ENCODE measurements at regions not wholly inside any gene's neighbourhood (a gene's known extent, or its start where the extent isn't known, plus 50 kb on each side); places are given as distances from the start of the nearest gene placed in this dataset.

- intact Hi-C loops (cut with micrococcal nuclease): loop anchor here (10.0 kb wide), 1 partner anchor 210 kb away; no protein-coding TSS in a partner anchor
- Mint-ChIP-seq H3K36me3 (ENCODE audit: insufficient read depth, unreplicated experiment) (no peaks in the 10 kb centered on the region), H3K4me3 (ENCODE audit: unreplicated experiment) (no peak overlapping the region), H3K27ac (ENCODE audit: low read depth, unreplicated experiment) (no peak overlapping the region), H3K9me3 (ENCODE audit: unreplicated experiment) (no peaks in the 10 kb centered on the region), H3K4me1 (ENCODE audit: insufficient read depth, unreplicated experiment) (peaks cover 5% of the 10 kb centered on the region), H3K27me3 (ENCODE audit: insufficient read depth, unreplicated experiment) (no peaks in the 10 kb centered on the region)
- CTCF ChIA-PET: interaction anchor here (0.6 kb wide), 1 partner anchor 91 kb away, joined by 3 read pairs; no protein-coding TSS in a partner anchor
- TF ChIP-seq, protein P1, sequence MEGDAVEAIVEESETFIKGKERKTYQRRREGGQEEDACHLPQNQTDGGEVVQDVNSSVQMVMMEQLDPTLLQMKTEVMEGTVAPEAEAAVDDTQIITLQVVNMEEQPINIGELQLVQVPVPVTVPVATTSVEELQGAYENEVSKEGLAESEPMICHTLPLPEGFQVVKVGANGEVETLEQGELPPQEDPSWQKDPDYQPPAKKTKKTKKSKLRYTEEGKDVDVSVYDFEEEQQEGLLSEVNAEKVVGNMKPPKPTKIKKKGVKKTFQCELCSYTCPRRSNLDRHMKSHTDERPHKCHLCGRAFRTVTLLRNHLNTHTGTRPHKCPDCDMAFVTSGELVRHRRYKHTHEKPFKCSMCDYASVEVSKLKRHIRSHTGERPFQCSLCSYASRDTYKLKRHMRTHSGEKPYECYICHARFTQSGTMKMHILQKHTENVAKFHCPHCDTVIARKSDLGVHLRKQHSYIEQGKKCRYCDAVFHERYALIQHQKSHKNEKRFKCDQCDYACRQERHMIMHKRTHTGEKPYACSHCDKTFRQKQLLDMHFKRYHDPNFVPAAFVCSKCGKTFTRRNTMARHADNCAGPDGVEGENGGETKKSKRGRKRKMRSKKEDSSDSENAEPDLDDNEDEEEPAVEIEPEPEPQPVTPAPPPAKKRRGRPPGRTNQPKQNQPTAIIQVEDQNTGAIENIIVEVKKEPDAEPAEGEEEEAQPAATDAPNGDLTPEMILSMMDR (IDR thresholded peaks at IDR 0.05; ENCODE audit: unreplicated experiment): no peak
- no peak for DNase-seq (ENCODE audit: unreplicated experiment)
- no TSS peak for BruUV-seq (replicated peaks)
- POLR2A ChIA-PET: interaction anchor here (1.2 to 1.6 kb wide), 3 partner anchors 10 to 79 kb away, joined by 3 to 4 read pairs (median 3); partner anchors contain the start of gene TGIF1
Observed at GRCh38 chr18:3384664-3385563, 65.1 kb upstream of the TGIF1 start.

- no peaks in the 10 kb centered on the region for H3K9me3 Mint-ChIP-seq (ENCODE audit: unreplicated experiment)
- no TSS peak for BruUV-seq (replicated peaks)
- H3K4me3 Mint-ChIP-seq (ENCODE audit: unreplicated experiment): no peak overlapping the region
- H3K27me3 Mint-ChIP-seq (ENCODE audit: insufficient read depth, unreplicated experiment): no peaks in the 10 kb centered on the region
- ChIA-PET CTCF (interaction anchor here (0.9 to 1.0 kb wide), 2 partner anchors 11 to 47 kb away, joined by 3 to 4 read pairs; no protein-coding TSS in a partner anchor), POLR2A (interaction anchor here (0.8 to 1.6 kb wide), 3 partner anchors 27 to 64 kb away, joined by 3 to 4 read pairs (median 4); no protein-coding TSS in a partner anchor)
- peaks cover 5% of the 10 kb centered on the region for H3K4me1 Mint-ChIP-seq (ENCODE audit: insufficient read depth, unreplicated experiment)
- H3K36me3 Mint-ChIP-seq (ENCODE audit: insufficient read depth, unreplicated experiment): no peaks in the 10 kb centered on the region
- intact Hi-C loops (cut with micrococcal nuclease): loop anchor here (10.0 kb wide), 1 partner anchor 206 kb away; no protein-coding TSS in a partner anchor
- DNase-seq (ENCODE audit: unreplicated experiment): no peak
- TF ChIP-seq, protein P1 (IDR thresholded peaks at IDR 0.05; ENCODE audit: unreplicated experiment): no peak
- H3K27ac Mint-ChIP-seq (ENCODE audit: low read depth, unreplicated experiment): no peak overlapping the region
Observed at GRCh38 chr18:3388323-3388722, 61.6 kb upstream of the TGIF1 start.

DNA sequence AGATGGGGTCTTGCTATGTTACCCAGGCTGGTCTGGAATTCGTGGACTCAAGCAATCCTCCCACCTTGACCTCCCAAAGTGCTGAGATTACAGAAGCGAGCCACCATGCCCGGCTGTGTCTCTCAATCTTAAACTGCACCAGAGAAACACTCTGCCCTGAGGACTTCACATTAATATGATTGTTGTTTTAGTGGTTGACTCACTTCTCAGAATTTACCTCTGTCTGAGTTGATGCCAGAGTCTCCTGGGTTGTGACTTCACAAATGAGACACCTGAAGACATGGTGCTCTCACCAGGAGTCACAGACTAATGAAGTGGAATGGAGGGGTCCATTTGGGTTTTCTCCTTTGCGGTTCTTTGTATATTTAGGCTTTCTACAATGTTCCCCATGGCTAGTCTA is 61.0 kb upstream of the TGIF1 start:
- Mint-ChIP-seq H3K9me3 (ENCODE audit: unreplicated experiment) (no peaks in the 10 kb centered on the region), H3K27me3 (ENCODE audit: insufficient read depth, unreplicated experiment) (no peaks in the 10 kb centered on the region), H3K36me3 (ENCODE audit: insufficient read depth, unreplicated experiment) (no peaks in the 10 kb centered on the region), H3K27ac (ENCODE audit: low read depth, unreplicated experiment) (peak overlapping the region; percentile 60), H3K4me3 (ENCODE audit: unreplicated experiment) (no peak overlapping the region), H3K4me1 (ENCODE audit: insufficient read depth, unreplicated experiment) (peaks cover 5% of the 10 kb centered on the region)
- intact Hi-C loops (cut with micrococcal nuclease): loop anchor here (10.0 kb wide), 1 partner anchor 206 kb away; no protein-coding TSS in a partner anchor
- peak; percentile 58 for DNase-seq (ENCODE audit: unreplicated experiment)
- BruUV-seq (replicated peaks): no TSS peak
- CTCF ChIA-PET: interaction anchor here (1.0 kb wide), 1 partner anchor 46 kb away, joined by 3 read pairs; no protein-coding TSS in a partner anchor
- POLR2A ChIA-PET: interaction anchor here (1.4 to 1.6 kb wide), 2 partner anchors 59 to 64 kb away, joined by 3 to 4 read pairs; no protein-coding TSS in a partner anchor
- TF ChIP-seq, protein P1 (IDR thresholded peaks at IDR 0.05; ENCODE audit: unreplicated experiment): no peak

DNA sequence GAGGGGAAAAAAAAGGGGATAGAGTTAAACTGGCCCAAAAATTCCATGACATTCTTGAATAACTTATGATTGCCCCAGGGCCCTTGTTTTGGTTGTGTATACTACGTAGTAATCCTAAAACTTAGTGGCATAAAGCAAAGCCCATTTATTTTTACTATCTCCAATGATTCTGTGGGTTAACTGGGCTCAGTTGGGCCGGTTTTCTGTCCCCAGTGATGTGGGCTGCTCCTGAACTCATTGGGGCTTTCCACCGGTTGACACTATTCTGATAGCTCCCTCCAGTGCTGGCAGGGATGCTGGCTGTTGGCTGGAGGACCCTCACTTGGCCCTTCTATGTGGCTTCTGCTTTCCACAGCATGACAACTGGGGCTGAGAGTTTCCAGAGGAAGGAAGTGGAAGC is 60.0 kb upstream of the TGIF1 start:
- H3K4me3 Mint-ChIP-seq (ENCODE audit: unreplicated experiment): no peak overlapping the region

More for the DNA sequence above, 60.0 kb upstream of the TGIF1 start:
- H3K9me3 Mint-ChIP-seq (ENCODE audit: unreplicated experiment): no peaks in the 10 kb centered on the region
- H3K36me3 Mint-ChIP-seq (ENCODE audit: insufficient read depth, unreplicated experiment): no peaks in the 10 kb centered on the region
- H3K27ac Mint-ChIP-seq (ENCODE audit: low read depth, unreplicated experiment): no peak overlapping the region
- BruUV-seq (replicated peaks): no TSS peak
- intact Hi-C loops (cut with micrococcal nuclease): loop anchor here (10.0 kb wide), 1 partner anchor 205 kb away; no protein-coding TSS in a partner anchor
- TF ChIP-seq, protein P1 (IDR thresholded peaks at IDR 0.05; ENCODE audit: unreplicated experiment): no peak
- DNase-seq (ENCODE audit: unreplicated experiment): no peak
- H3K4me1 Mint-ChIP-seq (ENCODE audit: insufficient read depth, unreplicated experiment): peaks cover 5% of the 10 kb centered on the region
- no peaks in the 10 kb centered on the region for H3K27me3 Mint-ChIP-seq (ENCODE audit: insufficient read depth, unreplicated experiment)
- CTCF ChIA-PET: interaction anchor here (0.6 kb wide), 2 partner anchors 15 to 97 kb away, joined by 4 read pairs; no protein-coding TSS in a partner anchor
- POLR2A ChIA-PET: interaction anchor here (0.8 to 1.6 kb wide), 3 partner anchors 8 to 204 kb away, joined by 4 to 5 read pairs (median 4); no protein-coding TSS in a partner anchor
